Esophagus muscularis mucosa (tissue), 3 donors: ENCODE measurements at regions not wholly inside any gene's neighbourhood (a gene's known extent, or its start where the extent isn't known, plus 50 kb on each side); places are given as distances from the start of the nearest gene placed in this dataset.
"Not testable (repeated sequence)": the region's sequence is repeated elsewhere in the genome, so short reads cannot be mapped to it uniquely, and the experiment has no call there.

Experiments
- CTCF ChIP-seq, 3 experiments: fragments of 200-600 bp in 2 of 3; fragments of 450-650 bp in 1 of 3; sonication (generic) in 2 of 3; IDR thresholded peaks; one replicate each; pipeline ENCODE4 v1.5.1; 2017 to 2019; ENCODE audit warnings: antibody characterized with exemption in 3 of 3, mild to moderate bottlenecking in 2 of 3, moderate library complexity in 1 of 3
- POLR2A ChIP-seq: fragments of 450-650 bp; IDR thresholded peaks from one replicate; pipeline ENCODE4 v1.6.1; 2017; ENCODE audit warnings: antibody characterized with exemption, moderate library complexity, mild to moderate bottlenecking, low read depth
- POLR2AphosphoS5 ChIP-seq, 2 donors: sonication (generic); formaldehyde crosslinking; IDR thresholded peaks; one replicate each; pipeline ENCODE4 v1.6.1; 2017; ENCODE audit warnings: antibody characterized with exemption in 2 of 2

- TF ChIP-seq CTCF (IDR thresholded peaks at IDR 0.05); POLR2A; POLR2AphosphoS5 (IDR thresholded peaks at IDR 0.05): not testable (repeated sequence)
Measured at GRCh38 chr7:29729534-29730165, 76.7 kb upstream of the WIPF3 start.
